ENCODE measurements at regions not wholly inside any gene's neighbourhood (a gene's known extent, or its start where the extent isn't known, plus 50 kb on each side); places are given as distances from the start of the nearest gene placed in this dataset.

DNA sequence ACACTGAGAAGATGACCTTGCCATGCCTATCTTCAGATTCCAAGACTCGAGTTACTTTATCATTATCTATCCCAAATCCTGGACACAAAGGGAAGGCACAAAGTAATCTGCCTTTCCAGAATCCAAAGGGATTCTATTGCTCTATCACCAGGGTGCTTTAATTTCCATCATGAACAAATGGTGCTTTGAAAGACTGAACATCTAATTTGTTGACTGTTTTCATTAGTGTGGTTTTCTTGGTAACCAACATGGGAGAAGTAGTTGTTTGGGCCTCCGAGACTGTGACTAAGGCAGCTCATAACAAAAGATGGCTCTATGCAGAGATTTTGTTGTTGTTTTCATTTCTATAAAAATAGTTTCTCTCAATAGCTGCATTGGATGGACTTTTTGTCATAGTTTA lies 441.0 kb upstream of the SOX9 start:
- Histone ChIP-seq H3K9me3 (replicated peaks; ENCODE audit: control insufficient read depth, insufficient read depth, low read length) (no peaks in the 10 kb centered on the region), H4K20me1 (replicated peaks; ENCODE audit: control insufficient read depth, extremely low read depth, insufficient read depth, low read length) (no peaks in the 10 kb centered on the region), H3K27ac (ENCODE audit: insufficient read depth, low read depth, low read length) (no peak overlapping the region), H3K36me3 (ENCODE audit: control insufficient read depth in 2 of 2, extremely low read depth in 1 of 2, insufficient read depth in 2 of 2, low read length in 2 of 2) (no peaks in the 10 kb centered on the region), H3K4me3 (replicated peaks in 1 of 3; ENCODE audit: insufficient read depth in 1 of 3, low read depth in 1 of 3, low read length in 3 of 3) (no peak overlapping the region), H3K27me3 (ENCODE audit: control insufficient read depth in 2 of 2, insufficient read depth in 2 of 2, low read length in 2 of 2) (no peaks in the 10 kb centered on the region), H2AFZ (ENCODE audit: low read depth, low read length) (no peak overlapping the region), H3K9me1 (replicated peaks; ENCODE audit: control insufficient read depth, extremely low read depth, insufficient read depth, low read length) (no peaks in the 10 kb centered on the region), H3K4me2 (ENCODE audit: insufficient read depth, low read length) (no peak overlapping the region), H3K79me2 (ENCODE audit: control insufficient read depth, insufficient read depth, low read length) (no peaks in the 10 kb centered on the region), H3K4me1 (ENCODE audit: control insufficient read depth, extremely low read depth, insufficient read depth, low read length) (no peaks in the 10 kb centered on the region), H3K9ac (replicated peaks; ENCODE audit: extremely low read depth, insufficient read depth, low read length) (no peak overlapping the region)
- POLR2A ChIA-PET = no interaction called here
- BruUV-seq (replicated peaks) = no TSS peak
- intact Hi-C loops (cut with micrococcal nuclease) (no loop called here), dilution Hi-C loops (cut with MboI; ENCODE audit: extremely low pct_ligation_motif_present, low sequenced_read_pairs) (no loop called here)
- CTCF ChIA-PET = no interaction called here
- TF ChIP-seq GATA2 (IDR thresholded peaks at IDR 0.05; ENCODE audit: insufficient read depth, insufficient read length, low read depth, low read length) (no peak), JUN (IDR thresholded peaks at IDR 0.05; ENCODE audit: borderline replicate concordance, insufficient read depth, insufficient read length, low read depth) (no peak), FOS (IDR thresholded peaks at IDR 0.05; ENCODE audit: borderline replicate concordance, insufficient read depth, low read length) (no peak), POLR2AphosphoS5 (IDR thresholded peaks at IDR 0.05; ENCODE audit: insufficient read depth, low read depth, low read length) (no peak), MYC (IDR thresholded peaks at IDR 0.05; ENCODE audit: low read depth, low read length) (no peak), POLR2A (IDR thresholded peaks at IDR 0.05; ENCODE audit: low read depth, low read length) (no peak), EZH2 (IDR thresholded peaks at IDR 0.05; ENCODE audit: borderline replicate concordance, low read depth, low read length, severe bottlenecking) (no peak)
- TF ChIP-seq, protein P1, sequence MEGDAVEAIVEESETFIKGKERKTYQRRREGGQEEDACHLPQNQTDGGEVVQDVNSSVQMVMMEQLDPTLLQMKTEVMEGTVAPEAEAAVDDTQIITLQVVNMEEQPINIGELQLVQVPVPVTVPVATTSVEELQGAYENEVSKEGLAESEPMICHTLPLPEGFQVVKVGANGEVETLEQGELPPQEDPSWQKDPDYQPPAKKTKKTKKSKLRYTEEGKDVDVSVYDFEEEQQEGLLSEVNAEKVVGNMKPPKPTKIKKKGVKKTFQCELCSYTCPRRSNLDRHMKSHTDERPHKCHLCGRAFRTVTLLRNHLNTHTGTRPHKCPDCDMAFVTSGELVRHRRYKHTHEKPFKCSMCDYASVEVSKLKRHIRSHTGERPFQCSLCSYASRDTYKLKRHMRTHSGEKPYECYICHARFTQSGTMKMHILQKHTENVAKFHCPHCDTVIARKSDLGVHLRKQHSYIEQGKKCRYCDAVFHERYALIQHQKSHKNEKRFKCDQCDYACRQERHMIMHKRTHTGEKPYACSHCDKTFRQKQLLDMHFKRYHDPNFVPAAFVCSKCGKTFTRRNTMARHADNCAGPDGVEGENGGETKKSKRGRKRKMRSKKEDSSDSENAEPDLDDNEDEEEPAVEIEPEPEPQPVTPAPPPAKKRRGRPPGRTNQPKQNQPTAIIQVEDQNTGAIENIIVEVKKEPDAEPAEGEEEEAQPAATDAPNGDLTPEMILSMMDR (IDR thresholded peaks at IDR 0.05; ENCODE audit: extremely low read depth in 1 of 2, insufficient read depth in 1 of 2, low read depth in 1 of 2, low read length in 2 of 2) = no peak
- TF ChIP-seq, protein P2, sequence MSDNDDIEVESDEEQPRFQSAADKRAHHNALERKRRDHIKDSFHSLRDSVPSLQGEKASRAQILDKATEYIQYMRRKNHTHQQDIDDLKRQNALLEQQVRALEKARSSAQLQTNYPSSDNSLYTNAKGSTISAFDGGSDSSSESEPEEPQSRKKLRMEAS (IDR thresholded peaks at IDR 0.05; ENCODE audit: insufficient read depth, insufficient read length) = no peak
- FAIRE-seq = no peak
- no peak for DNase-seq (ENCODE audit: low read depth, low spot score)

Data from endothelial cell of umbilical vein (primary cell).